HepG2 (cell line): ENCODE measurements at regions not wholly inside any gene's neighbourhood (a gene's known extent, or its start where the extent isn't known, plus 50 kb on each side); places are given as distances from the start of the nearest gene placed in this dataset.

ENCODE experiments used
- ESRRA ChIP-seq: sonication (generic); formaldehyde crosslinking; IDR thresholded peaks from 2 replicates; pipeline ENCODE4 v1.5.1; 2020; ENCODE audit warnings: mild to moderate bottlenecking, low read depth, missing genetic modification reagents
- JUNB ChIP-seq: sonication (generic); formaldehyde crosslinking; IDR thresholded peaks from 2 replicates; pipeline ENCODE4 v1.8.0; 2022; ENCODE audit warnings: missing genetic modification reagents, mild to moderate bottlenecking, borderline replicate concordance
- KLF12 ChIP-seq: sonication (generic); formaldehyde crosslinking; IDR thresholded peaks from 2 replicates; pipeline ENCODE4 v1.4.0; 2020; ENCODE audit warnings: missing genetic modification reagents, borderline replicate concordance
- NR2F2 ChIP-seq: IDR thresholded peaks from 2 replicates; pipeline ENCODE4 v1.6.1; 2012; ENCODE audit warnings: low read depth, inconsistent platforms, borderline replicate concordance
- TBL1XR1 ChIP-seq: fragments of 150-350 bp; IDR thresholded peaks from 2 replicates; pipeline ENCODE4 v1.6.1; 2014; ENCODE audit warnings: borderline replicate concordance, low read length; ENCODE audit not compliant: partially characterized antibody
- ZBTB2 ChIP-seq: sonication (generic); formaldehyde crosslinking; IDR thresholded peaks from 2 replicates; pipeline ENCODE4 v1.8.0; 2022; ENCODE audit warnings: low read depth, missing genetic modification reagents
- ZNF263 ChIP-seq: sonication (generic); formaldehyde crosslinking; IDR thresholded peaks from 2 replicates; pipeline ENCODE4 v1.4.0; 2020; ENCODE audit warnings: missing genetic modification reagents
- ZNF468 ChIP-seq: sonication (generic); formaldehyde crosslinking; IDR thresholded peaks from 2 replicates; pipeline ENCODE4 v1.8.0; 2022; ENCODE audit warnings: mild to moderate bottlenecking, moderate library complexity, missing genetic modification reagents
- ZNF501 ChIP-seq: sonication (generic); formaldehyde crosslinking; IDR thresholded peaks from 2 replicates; pipeline ENCODE4 v1.5.1; 2020; ENCODE audit warnings: mild to moderate bottlenecking, moderate library complexity, missing genetic modification reagents
- ZNF746 ChIP-seq: sonication (generic); formaldehyde crosslinking; IDR thresholded peaks from 2 replicates; pipeline ENCODE4 v1.8.0; 2022; ENCODE audit warnings: mild to moderate bottlenecking, missing genetic modification reagents
- ZNF780A ChIP-seq: sonication (generic); formaldehyde crosslinking; IDR thresholded peaks from 2 replicates; pipeline ENCODE4 v1.8.0; 2022; ENCODE audit warnings: mild to moderate bottlenecking, missing genetic modification reagents, moderate library complexity
- ZNF790 ChIP-seq: sonication (generic); formaldehyde crosslinking; IDR thresholded peaks from 2 replicates; pipeline ENCODE4 v1.8.0; 2022; ENCODE audit warnings: missing genetic modification reagents, mild to moderate bottlenecking, borderline replicate concordance
- TF ChIP-seq, protein P1 (sequence below): sonication (generic); formaldehyde crosslinking; IDR thresholded peaks from 2 replicates; pipeline ENCODE4 v1.4.0; 2020; ENCODE audit warnings: mild to moderate bottlenecking, missing genetic modification reagents, borderline replicate concordance
- TF ChIP-seq, protein P2 (sequence below): sonication (generic); formaldehyde crosslinking; IDR thresholded peaks from 2 replicates; pipeline ENCODE4 v1.4.0; 2020; ENCODE audit warnings: missing genetic modification reagents, mild to moderate bottlenecking, borderline replicate concordance
- TF ChIP-seq, protein P3 (sequence below): sonication (generic); formaldehyde crosslinking; IDR thresholded peaks from 2 replicates; pipeline ENCODE4 v1.4.0; 2020; ENCODE audit warnings: low read depth, mild to moderate bottlenecking, missing genetic modification reagents
- TF ChIP-seq, protein P4 (sequence below): sonication (generic); formaldehyde crosslinking; IDR thresholded peaks from 2 replicates; pipeline ENCODE4 v1.4.0; 2020; ENCODE audit warnings: missing genetic modification reagents

DNA sequence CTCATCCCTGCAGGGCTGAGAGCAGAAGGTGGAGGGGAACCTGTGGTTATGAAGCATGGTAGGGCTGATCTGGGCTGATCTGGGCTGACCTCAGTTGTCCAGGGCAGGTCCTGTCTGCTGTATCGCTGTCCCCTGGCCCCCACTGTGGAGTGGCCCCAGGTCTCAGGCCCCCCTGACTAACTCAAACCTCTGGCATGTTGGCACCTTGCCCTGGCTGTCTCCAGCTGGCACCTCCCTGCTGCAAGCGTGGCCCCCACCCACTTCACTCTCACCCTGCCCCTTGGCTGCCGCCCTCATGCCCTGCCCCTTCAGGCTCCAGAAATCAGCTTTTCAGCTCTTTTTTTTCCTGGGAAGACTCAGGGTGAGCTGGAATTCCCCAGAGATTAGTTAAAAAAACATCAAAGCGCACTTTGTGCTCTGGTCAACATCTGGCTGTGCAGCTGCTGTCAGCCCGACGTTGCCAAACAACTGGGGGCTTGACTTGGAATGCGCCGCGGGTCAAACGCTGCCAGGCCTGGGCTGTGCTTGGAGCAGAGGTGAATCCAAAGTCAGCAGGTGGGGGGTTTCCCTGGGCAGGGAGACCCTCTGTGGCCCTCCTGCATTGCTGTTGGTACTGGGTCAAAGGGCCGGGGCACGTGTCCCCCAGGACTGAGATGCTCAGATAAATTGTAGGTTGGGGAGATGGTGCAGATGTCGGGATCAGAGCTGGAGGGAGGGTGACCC lies 173.8 kb upstream of the HDAC4 start (continued):
- no peak for TF ChIP-seq ZBTB2 (CRISPR knock-in tag)
- TF ChIP-seq ZNF746 (CRISPR knock-in tag): peak; percentile 62; the same call in 1 of the 2 replicates
- TF ChIP-seq, protein P1, sequence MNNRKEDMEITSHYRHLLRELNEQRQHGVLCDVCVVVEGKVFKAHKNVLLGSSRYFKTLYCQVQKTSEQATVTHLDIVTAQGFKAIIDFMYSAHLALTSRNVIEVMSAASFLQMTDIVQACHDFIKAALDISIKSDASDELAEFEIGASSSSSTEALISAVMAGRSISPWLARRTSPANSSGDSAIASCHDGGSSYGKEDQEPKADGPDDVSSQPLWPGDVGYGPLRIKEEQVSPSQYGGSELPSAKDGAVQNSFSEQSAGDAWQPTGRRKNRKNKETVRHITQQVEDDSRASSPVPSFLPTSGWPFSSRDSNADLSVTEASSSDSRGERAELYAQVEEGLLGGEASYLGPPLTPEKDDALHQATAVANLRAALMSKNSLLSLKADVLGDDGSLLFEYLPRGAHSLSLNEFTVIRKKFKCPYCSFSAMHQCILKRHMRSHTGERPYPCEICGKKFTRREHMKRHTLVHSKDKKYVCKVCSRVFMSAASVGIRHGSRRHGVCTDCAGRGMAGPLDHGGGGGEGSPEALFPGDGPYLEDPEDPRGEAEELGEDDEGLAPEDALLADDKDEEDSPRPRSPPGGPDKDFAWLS (CRISPR knock-in tag): 0 out of 2 replicates have a peak, but pooled peaks have one; percentile 70
- TF ChIP-seq, protein P2, sequence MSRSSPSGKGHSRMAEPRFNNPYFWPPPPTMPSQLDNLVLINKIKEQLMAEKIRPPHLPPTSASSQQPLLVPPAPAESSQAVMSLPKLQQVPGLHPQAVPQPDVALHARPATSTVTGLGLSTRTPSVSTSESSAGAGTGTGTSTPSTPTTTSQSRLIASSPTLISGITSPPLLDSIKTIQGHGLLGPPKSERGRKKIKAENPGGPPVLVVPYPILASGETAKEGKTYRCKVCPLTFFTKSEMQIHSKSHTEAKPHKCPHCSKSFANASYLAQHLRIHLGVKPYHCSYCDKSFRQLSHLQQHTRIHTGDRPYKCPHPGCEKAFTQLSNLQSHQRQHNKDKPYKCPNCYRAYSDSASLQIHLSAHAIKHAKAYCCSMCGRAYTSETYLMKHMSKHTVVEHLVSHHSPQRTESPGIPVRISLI (CRISPR knock-in tag): peak; percentile 99
- no peak for TF ChIP-seq JUNB (CRISPR knock-in tag)
- peak; percentile 41; the same call in 1 of the 2 replicates for TF ChIP-seq ZNF501 (CRISPR knock-in tag)
- TF ChIP-seq TBL1XR1: peak; percentile 24
- 0 out of 2 replicates have a peak, but pooled peaks have one; percentile 51 for TF ChIP-seq ZNF468 (CRISPR knock-in tag)
- no peak for TF ChIP-seq ZNF790 (CRISPR knock-in tag)
- TF ChIP-seq ESRRA (CRISPR knock-in tag): peak; percentile 89
- TF ChIP-seq NR2F2: peak; percentile 55; the same call in 1 of the 2 replicates
- TF ChIP-seq, protein P3, sequence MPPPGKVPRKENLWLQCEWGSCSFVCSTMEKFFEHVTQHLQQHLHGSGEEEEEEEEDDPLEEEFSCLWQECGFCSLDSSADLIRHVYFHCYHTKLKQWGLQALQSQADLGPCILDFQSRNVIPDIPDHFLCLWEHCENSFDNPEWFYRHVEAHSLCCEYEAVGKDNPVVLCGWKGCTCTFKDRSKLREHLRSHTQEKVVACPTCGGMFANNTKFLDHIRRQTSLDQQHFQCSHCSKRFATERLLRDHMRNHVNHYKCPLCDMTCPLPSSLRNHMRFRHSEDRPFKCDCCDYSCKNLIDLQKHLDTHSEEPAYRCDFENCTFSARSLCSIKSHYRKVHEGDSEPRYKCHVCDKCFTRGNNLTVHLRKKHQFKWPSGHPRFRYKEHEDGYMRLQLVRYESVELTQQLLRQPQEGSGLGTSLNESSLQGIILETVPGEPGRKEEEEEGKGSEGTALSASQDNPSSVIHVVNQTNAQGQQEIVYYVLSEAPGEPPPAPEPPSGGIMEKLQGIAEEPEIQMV (CRISPR knock-in tag): peak; percentile 84; the same call in 1 of the 2 replicates
- TF ChIP-seq ZNF263 (CRISPR knock-in tag): 0 out of 2 replicates have a peak, but pooled peaks have one; percentile 40
- no peak for TF ChIP-seq ZNF780A
- TF ChIP-seq, protein P4, sequence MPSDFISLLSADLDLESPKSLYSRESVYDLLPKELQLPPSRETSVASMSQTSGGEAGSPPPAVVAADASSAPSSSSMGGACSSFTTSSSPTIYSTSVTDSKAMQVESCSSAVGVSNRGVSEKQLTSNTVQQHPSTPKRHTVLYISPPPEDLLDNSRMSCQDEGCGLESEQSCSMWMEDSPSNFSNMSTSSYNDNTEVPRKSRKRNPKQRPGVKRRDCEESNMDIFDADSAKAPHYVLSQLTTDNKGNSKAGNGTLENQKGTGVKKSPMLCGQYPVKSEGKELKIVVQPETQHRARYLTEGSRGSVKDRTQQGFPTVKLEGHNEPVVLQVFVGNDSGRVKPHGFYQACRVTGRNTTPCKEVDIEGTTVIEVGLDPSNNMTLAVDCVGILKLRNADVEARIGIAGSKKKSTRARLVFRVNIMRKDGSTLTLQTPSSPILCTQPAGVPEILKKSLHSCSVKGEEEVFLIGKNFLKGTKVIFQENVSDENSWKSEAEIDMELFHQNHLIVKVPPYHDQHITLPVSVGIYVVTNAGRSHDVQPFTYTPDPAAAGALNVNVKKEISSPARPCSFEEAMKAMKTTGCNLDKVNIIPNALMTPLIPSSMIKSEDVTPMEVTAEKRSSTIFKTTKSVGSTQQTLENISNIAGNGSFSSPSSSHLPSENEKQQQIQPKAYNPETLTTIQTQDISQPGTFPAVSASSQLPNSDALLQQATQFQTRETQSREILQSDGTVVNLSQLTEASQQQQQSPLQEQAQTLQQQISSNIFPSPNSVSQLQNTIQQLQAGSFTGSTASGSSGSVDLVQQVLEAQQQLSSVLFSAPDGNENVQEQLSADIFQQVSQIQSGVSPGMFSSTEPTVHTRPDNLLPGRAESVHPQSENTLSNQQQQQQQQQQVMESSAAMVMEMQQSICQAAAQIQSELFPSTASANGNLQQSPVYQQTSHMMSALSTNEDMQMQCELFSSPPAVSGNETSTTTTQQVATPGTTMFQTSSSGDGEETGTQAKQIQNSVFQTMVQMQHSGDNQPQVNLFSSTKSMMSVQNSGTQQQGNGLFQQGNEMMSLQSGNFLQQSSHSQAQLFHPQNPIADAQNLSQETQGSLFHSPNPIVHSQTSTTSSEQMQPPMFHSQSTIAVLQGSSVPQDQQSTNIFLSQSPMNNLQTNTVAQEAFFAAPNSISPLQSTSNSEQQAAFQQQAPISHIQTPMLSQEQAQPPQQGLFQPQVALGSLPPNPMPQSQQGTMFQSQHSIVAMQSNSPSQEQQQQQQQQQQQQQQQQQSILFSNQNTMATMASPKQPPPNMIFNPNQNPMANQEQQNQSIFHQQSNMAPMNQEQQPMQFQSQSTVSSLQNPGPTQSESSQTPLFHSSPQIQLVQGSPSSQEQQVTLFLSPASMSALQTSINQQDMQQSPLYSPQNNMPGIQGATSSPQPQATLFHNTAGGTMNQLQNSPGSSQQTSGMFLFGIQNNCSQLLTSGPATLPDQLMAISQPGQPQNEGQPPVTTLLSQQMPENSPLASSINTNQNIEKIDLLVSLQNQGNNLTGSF: no peak
- peak; percentile 42; the same call in 1 of the 2 replicates for TF ChIP-seq KLF12
